ENCODE measurements at regions not wholly inside any gene's neighbourhood (a gene's known extent, or its start where the extent isn't known, plus 50 kb on each side); places are given as distances from the start of the nearest gene placed in this dataset.

DNA sequence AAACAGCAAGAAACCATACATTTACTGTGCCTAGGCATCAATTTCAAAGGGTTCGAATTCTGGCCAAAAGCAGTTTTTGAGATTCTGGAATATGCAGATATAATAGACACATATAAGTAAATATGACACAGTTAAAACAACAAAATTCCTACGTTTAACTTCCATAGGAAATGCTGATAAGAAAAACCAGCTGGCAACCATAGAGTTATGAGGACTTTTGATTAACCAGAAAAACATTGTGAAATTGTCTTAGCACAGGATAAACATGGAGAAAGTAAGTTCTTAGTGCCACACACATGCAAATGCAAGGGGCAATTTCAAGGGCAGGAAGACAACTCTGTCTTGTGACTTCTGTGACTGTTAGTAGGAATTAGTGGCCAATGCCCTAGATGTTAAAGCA is 702.1 kb downstream of the TNS3 start:
- DNase-seq (ENCODE audit: low read depth in 3 of 3) = no peak

- DNase-seq (ENCODE audit: low read depth in 3 of 3) = no peak
Observed at GRCh38 chr7:46871516-46871915, 710.4 kb downstream of the TNS3 start.

DNA sequence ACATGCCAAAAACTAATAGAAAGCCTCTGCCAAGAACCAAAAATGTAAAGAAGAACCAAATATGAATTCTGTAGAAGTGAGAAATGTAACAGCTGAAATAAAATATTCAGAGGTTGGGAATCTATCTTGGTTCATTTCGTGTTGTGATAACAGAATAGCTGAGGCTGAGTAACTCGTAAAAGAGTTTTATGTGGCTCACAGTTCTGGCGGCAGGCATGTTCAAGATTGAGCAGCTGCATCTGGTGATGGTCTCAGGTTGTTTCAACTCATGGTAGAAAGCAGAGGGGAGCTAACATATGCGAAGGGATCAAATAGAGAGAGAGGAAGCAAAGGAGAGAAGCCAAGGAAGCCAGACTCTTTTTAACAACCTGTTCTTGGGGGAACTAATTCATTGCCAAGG is 717.2 kb downstream of the TNS3 start:
- no peak for DNase-seq (ENCODE audit: low read depth in 3 of 3)

GRCh38 chr7:46859963-46860475 is 721.9 kb downstream of the TNS3 start:
- DNase-seq (ENCODE audit: low read depth in 3 of 3) = no peak

- DNase-seq (ENCODE audit: low read depth in 3 of 3) = no peak
Observed at GRCh38 chr7:46855851-46856250, 726.1 kb downstream of the TNS3 start.

DNA sequence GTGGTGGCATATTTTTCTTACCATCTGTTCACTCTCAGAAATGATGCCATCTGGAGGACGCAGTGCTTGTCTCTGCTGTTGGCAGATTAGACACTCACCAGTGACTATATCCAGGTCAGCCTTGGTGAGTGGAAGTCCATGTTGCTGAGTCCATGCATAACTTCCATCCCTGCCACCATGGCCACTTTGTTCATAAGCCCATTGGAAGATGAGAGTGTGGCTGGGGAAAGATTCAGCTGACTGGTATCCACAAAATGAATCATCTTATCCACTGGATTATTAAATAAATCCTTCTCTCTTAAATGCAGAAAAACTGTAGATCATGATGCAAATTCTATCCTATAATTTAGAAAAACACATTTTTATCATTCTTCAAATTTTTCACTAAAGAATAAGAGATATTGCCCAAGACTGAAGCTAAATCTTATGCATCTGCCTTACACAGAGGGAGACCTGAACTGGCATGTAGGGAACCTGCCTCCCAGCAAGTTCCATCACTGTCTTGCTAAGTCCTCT is 726.9 kb downstream of the TNS3 start:
- no peak for DNase-seq (ENCODE audit: low read depth in 3 of 3)

- no peak for DNase-seq (ENCODE audit: low read depth in 3 of 3)
Observed at GRCh38 chr7:46853451-46853850, 728.5 kb downstream of the TNS3 start.

GRCh38 chr7:46852795-46853194 is 729.1 kb downstream of the TNS3 start:
- DNase-seq (ENCODE audit: low read depth in 3 of 3) = no peak

DNA sequence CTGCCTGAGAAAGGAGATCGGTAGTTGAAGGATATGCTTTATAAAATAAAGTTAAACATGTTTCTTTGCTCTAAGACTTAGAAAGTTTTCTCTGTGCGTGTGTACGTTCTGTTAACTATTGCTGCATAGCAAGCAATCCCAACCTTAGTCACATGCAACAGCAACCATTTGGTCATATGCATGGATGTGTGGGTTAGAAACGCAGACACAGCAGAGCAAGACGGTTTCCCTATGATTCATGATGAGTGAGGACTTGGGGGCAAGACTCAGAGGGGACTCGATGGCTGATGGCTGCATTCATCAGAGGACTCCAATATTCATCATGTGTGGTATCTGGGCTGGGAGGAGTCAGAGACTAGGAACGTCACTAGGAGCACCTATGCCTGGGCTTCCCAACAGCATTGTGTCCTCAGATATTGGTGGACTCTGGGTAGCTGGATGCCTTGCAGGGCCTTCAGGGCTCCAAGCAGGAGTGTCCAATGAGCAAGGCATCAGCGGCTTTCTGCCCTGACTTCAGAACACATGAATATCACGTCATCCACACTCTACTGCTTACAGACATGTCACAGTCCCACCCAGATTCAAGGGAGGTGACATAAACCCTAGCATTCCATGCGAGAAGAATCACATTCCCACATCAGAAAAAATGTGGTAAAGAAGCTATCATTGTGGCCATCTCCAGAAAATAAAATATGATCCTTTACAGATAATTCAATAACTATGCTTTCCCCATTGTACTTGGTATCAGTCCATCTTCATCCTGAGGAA is 731.2 kb downstream of the TNS3 start:
- no peak for DNase-seq (ENCODE audit: low read depth in 3 of 3)

- DNase-seq (ENCODE audit: low read depth in 3 of 3) = no peak
Observed at GRCh38 chr7:46848944-46849343, 733.0 kb downstream of the TNS3 start.

DNA sequence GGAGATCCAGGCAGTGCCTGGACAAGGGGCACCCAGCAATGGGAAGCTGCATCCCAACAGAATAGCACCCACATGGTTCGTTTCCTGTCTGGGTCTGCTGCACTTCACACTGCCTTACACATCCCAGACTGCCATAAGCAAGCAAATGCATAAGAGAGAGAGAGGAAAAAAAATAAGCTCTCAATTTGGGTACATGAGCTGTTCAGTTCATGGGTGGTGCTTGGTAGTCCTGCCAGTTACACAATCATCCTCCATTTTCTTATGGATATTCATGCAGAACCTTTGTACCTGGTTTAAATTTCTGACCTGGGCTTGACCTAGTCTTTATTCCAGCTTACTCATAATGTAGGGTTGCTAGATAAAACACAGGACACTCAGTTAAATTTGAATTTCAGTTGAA is 733.6 kb downstream of the TNS3 start:
- no peak for DNase-seq (ENCODE audit: low read depth in 3 of 3)

DNA sequence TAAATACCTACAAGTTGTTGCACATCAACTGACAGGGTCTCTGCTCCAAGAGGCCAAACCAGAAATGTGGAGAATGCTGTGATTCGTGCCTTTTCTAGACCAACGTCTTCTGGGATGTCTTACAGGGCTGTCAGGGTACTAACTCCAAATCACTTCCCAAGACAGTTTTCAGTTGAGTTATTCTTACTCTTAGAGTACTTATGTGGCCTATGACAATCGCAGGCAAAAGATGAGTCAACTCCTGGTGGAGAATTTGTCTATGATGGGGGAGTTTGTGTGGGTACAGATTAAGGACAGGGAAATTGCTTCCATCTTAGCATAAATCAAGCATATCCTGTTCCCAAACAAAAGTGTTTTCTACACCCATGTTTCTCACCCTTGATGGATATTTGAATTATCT is 734.8 kb downstream of the TNS3 start:
- no peak for DNase-seq (ENCODE audit: low read depth in 3 of 3)

- DNase-seq (ENCODE audit: low read depth in 3 of 3) = no peak
Observed at GRCh38 chr7:46844486-46844885, 737.4 kb downstream of the TNS3 start.

- no peak for DNase-seq (ENCODE audit: low read depth in 3 of 3)
Observed at GRCh38 chr7:46841248-46841647, 740.7 kb downstream of the TNS3 start.

DNA sequence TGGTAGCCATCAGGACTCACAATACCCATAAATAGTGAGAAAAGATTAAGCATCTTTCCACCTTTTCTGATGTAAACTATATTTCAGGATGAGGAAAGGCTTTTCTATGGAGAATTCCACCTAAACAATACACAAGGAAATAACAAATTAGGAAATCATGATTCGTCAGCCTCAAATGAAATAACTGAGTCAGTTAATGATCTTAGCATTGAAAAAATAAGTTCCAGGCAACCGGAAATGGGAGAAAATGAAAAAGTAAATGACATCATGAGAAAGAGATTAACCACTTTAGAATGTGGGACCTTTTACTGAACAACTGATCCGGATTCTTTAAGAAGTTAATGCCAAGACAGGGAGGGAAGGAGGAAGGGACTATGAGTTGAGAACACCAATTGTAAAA is 742.3 kb downstream of the TNS3 start:
- no peak for DNase-seq (ENCODE audit: low read depth in 3 of 3)

DNA sequence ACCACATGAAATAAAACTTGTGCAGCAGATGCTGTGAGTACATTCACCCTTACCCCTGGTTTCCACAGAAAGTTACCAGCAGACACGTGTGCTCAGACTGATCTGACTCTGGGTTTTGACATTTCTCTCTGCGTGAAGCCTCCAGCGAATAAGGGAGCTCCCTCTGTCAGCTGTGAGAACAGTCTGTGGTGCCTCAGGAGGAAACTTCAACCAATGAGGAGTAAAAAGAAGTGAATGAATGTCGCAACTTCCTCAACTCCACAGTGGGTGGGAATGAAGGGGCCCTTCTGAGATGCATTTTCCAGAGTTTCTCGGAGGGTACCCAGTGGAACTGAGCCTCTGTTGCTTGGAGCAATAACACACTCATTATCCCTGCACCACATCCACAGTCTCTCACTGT is 743.4 kb downstream of the TNS3 start:
- no peak for DNase-seq (ENCODE audit: low read depth in 3 of 3)

GRCh38 chr7:46835556-46835955 is 746.4 kb downstream of the TNS3 start:
- no peak for DNase-seq (ENCODE audit: low read depth in 3 of 3)

DNA sequence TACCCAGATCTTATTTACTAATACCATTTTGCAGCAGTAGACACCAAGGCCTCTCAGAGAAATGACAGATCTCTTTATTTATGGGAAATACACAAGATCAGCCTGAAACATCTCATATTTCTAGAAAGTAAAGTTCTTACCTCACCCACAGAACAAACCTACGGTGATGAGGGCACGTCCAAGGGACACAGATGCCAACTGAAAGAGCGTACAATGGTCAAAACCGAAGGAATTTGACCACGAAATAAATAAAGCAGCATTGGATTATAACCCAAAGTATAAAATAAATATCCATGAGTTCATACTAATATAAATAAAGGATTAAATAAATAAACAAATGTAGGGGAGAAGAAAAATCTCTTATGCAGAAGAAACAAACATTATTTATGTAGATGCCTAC is 747.0 kb downstream of the TNS3 start:
- DNase-seq (ENCODE audit: low read depth in 3 of 3) = no peak

DNA sequence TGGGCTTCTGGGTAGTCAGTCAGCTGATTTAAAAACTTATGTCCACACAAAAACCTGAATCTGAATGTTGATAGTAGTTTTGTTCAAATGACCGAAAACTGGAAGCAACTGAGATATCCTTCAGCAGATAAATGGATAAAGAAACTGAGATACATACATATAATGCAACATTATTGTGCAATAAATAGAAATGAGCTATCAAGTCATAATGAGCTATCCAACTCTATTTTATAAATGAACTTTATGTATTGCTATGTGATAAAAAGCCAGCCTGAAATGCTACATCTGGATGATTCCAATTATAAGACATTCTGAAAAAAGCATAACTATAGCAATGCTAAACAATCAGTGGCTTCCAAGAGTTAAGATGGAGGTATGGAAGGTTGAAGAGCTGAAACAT is 748.7 kb downstream of the TNS3 start:
- no peak for DNase-seq (ENCODE audit: low read depth in 3 of 3)

DNA sequence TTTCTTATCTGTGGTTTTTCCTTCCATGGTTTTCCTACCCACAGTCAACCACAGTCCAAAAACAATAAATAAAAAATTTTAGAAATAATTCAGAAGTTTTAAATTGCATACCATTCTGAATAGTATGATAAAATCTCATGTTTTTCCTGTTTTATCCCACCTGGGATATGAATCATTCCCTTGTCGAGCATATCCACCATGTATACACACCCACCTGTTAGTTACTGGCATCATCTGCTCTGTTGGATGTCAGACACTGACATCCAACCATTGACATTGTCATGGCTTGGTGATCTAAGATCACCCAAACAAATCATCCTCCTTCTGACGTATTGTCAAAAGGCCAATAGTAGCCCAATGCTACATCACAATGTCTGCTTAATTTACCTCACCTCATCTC is 749.8 kb downstream of the TNS3 start:
- DNase-seq (ENCODE audit: low read depth in 3 of 3) = no peak

DNA sequence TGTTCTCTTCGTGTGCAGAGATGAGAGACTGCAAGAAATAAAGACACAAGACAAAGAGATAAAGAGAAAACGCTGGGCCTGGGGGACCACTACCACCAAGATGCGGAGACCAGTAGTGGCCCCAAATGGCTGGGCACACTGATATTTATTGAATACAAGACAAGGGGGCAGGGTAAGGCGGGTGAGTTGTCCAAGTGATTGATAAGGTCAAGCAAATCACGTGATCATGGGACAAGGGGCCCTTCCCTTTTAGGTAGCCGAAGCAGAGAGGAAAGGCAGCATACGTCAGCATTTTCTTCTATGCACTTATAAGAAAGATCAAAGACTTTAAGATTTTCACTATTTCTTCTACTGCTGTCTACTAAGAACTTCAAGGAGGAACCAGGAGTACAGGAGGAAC is 762.1 kb downstream of the TNS3 start:
- DNase-seq (ENCODE audit: low read depth in 3 of 3) = no peak

GRCh38 chr7:46814516-46815250 is 767.2 kb downstream of the TNS3 start:
- no peak for DNase-seq (ENCODE audit: low read depth in 3 of 3)

DNA sequence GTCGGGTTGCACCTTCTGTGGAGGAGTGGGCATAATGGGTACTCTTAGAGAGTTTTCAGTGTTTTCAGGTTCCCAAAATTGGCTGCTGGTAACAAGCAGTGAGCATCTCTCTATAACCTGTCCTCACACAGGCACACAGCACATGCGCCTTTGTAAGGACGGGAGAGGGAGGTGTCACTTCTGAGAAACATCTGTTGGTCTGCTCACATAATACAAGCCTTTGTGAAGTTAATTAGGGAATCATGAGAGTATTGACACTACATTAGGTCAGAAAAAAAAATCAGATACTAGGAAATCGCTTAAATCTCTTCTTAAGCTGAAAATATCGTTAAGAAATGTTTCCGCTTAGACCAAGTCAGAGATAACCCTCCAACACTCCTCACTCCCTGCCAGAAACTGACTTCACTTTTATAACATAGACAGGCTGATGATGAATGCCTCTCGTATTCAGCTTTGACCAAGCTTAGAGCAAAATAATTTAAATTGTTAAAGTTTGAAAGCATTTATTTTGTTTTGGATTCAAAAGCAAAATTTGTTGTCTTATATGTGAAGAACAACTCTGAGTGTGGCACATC is 769.7 kb downstream of the TNS3 start:
- no peak for DNase-seq (ENCODE audit: low read depth in 3 of 3)
